GM19023 (cell line): ENCODE measurements at regions not wholly inside any gene's neighbourhood (a gene's known extent, or its start where the extent isn't known, plus 50 kb on each side); places are given as distances from the start of the nearest gene placed in this dataset.

Source experiments
- ATAC-seq: cut with Tn5 transposase; IDR thresholded peaks from one replicate; pipeline ENCODE4 v1.9.1; 2021; ENCODE audit warnings: mild to moderate bottlenecking, moderate library complexity; ENCODE audit not compliant: unreplicated experiment

- no peak for ATAC-seq
Observed at GRCh38 chr15:93459396-93459795, 370.4 kb upstream of the RGMA start.

GRCh38 chr15:93458597-93458996 is 369.6 kb upstream of the RGMA start:
- ATAC-seq: no peak

GRCh38 chr15:93454788-93455187 is 365.8 kb upstream of the RGMA start:
- no peak for ATAC-seq

- no peak for ATAC-seq
Observed at GRCh38 chr15:93452537-93453211, 363.7 kb upstream of the RGMA start.

- ATAC-seq: no peak
Observed at GRCh38 chr15:93451822-93452221, 362.8 kb upstream of the RGMA start.

GRCh38 chr15:93451265-93451664 is 362.3 kb upstream of the RGMA start:
- no peak for ATAC-seq

- ATAC-seq: no peak
Observed at GRCh38 chr15:93449798-93450197, 360.8 kb upstream of the RGMA start.

GRCh38 chr15:93438310-93438709 is 349.3 kb upstream of the RGMA start:
- ATAC-seq: no peak

- no peak for ATAC-seq
Observed at GRCh38 chr15:93432474-93432873, 343.5 kb upstream of the RGMA start.

- ATAC-seq: no peak
Observed at GRCh38 chr15:93428807-93429351, 339.9 kb upstream of the RGMA start.

- ATAC-seq: no peak
Observed at GRCh38 chr15:93428150-93428549, 339.1 kb upstream of the RGMA start.

GRCh38 chr15:93424131-93424530 is 335.1 kb upstream of the RGMA start:
- no peak for ATAC-seq

GRCh38 chr15:93422476-93422875 is 333.5 kb upstream of the RGMA start:
- no peak for ATAC-seq

GRCh38 chr15:93420477-93420876 is 331.5 kb upstream of the RGMA start:
- ATAC-seq: no peak

- no peak for ATAC-seq
Observed at GRCh38 chr15:93420050-93420452, 331.0 kb upstream of the RGMA start.

GRCh38 chr15:93418566-93418965 is 329.6 kb upstream of the RGMA start:
- no peak for ATAC-seq

GRCh38 chr15:93417631-93418030 is 328.6 kb upstream of the RGMA start:
- ATAC-seq: no peak

GRCh38 chr15:93417156-93417555 is 328.1 kb upstream of the RGMA start:
- no peak for ATAC-seq

GRCh38 chr15:93415576-93415975 is 326.6 kb upstream of the RGMA start:
- ATAC-seq: no peak

- ATAC-seq: no peak
Observed at GRCh38 chr15:93414576-93415231, 325.7 kb upstream of the RGMA start.

GRCh38 chr15:93413745-93414144 is 324.7 kb upstream of the RGMA start:
- ATAC-seq: no peak

- ATAC-seq: no peak
Observed at GRCh38 chr15:93399121-93399520, 310.1 kb upstream of the RGMA start.
